ENCODE measurements at regions not wholly inside any gene's neighbourhood (a gene's known extent, or its start where the extent isn't known, plus 50 kb on each side); places are given as distances from the start of the nearest gene placed in this dataset.

DNA sequence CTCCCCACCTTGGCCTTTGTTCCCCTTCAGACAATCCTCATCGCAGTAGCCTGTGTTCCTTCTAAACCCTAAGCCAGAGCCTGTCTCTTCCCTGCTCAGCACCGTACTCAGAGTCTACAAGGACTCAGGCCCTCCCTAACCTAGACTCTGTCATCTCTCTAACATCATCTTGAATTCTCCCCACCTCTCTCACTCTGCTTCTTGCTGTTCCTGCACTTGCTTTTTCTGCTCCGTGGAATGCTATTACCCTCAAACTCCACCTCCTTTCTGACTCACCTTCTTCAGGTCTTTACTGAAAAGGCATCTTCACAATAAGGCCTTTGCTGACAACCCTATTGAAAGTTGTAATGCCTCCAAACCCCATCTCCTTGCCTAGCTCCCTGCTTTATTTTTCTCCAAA, 141.0 kb downstream of the DKK1 start:
- Histone ChIP-seq H3K27me3 (no peaks in the 10 kb centered on the region), H3K9me3 (no peaks in the 10 kb centered on the region), H3K36me3 (no peaks in the 10 kb centered on the region), H3K4me3 (no peak overlapping the region), H3K4me1 (no peaks in the 10 kb centered on the region), H3K27ac (no peak overlapping the region)
- intact Hi-C loops (cut with DNase I; ENCODE audit: low total_unique reads) = no loop called here
- no peak for TF ChIP-seq POLR2A (IDR thresholded peaks at IDR 0.05)
- TF ChIP-seq, protein P1, sequence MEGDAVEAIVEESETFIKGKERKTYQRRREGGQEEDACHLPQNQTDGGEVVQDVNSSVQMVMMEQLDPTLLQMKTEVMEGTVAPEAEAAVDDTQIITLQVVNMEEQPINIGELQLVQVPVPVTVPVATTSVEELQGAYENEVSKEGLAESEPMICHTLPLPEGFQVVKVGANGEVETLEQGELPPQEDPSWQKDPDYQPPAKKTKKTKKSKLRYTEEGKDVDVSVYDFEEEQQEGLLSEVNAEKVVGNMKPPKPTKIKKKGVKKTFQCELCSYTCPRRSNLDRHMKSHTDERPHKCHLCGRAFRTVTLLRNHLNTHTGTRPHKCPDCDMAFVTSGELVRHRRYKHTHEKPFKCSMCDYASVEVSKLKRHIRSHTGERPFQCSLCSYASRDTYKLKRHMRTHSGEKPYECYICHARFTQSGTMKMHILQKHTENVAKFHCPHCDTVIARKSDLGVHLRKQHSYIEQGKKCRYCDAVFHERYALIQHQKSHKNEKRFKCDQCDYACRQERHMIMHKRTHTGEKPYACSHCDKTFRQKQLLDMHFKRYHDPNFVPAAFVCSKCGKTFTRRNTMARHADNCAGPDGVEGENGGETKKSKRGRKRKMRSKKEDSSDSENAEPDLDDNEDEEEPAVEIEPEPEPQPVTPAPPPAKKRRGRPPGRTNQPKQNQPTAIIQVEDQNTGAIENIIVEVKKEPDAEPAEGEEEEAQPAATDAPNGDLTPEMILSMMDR (IDR thresholded peaks at IDR 0.05 in 4 of 5, conservative IDR thresholded peaks at IDR 0.05 in 1 of 5) = no peak
- no peak for ATAC-seq
- no peak for DNase-seq
- in situ Hi-C loops (cut with MboI; ENCODE audit: low sequenced_read_pairs in 4 of 4) = no loop called here

DNA sequence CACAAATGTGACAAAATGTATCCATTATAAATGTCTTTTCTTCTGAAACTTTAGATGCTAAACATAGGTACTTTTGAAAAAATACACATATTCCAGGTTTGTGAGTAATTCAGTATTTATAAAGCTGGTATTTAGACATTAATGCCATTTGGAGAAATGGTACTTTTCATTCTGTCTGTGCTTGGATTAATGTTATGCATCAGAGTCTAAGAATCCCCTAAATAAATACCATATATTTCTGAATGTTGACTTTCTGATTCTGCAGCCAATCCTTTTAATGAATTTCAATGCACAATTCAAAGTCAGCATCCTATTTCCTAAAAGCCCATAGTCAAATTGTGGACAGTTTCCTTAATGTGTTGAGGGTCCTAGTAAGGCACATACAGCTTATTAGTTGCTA, 145.0 kb downstream of the DKK1 start:
- intact Hi-C loops (cut with DNase I; ENCODE audit: low total_unique reads) = no loop called here
- in situ Hi-C loops (cut with MboI; ENCODE audit: low sequenced_read_pairs in 4 of 4) = no loop called here
- Histone ChIP-seq H3K4me3 (no peak overlapping the region), H3K36me3 (no peaks in the 10 kb centered on the region), H3K9me3 (no peaks in the 10 kb centered on the region), H3K27me3 (no peaks in the 10 kb centered on the region), H3K27ac (no peak overlapping the region), H3K4me1 (no peaks in the 10 kb centered on the region)
- ATAC-seq (no peak), DNase-seq (no peak)
- TF ChIP-seq, protein P1 (IDR thresholded peaks at IDR 0.05 in 4 of 5, conservative IDR thresholded peaks at IDR 0.05 in 1 of 5) = no peak
- TF ChIP-seq POLR2A (IDR thresholded peaks at IDR 0.05) = no peak

GRCh38 chr10:52463826-52464225, 149.7 kb downstream of the DKK1 start:
- Histone ChIP-seq H3K27ac (no peak overlapping the region), H3K4me1 (no peaks in the 10 kb centered on the region), H3K27me3 (no peaks in the 10 kb centered on the region), H3K4me3 (no peak overlapping the region), H3K36me3 (no peaks in the 10 kb centered on the region), H3K9me3 (no peaks in the 10 kb centered on the region)
- TF ChIP-seq, protein P1 (IDR thresholded peaks at IDR 0.05 in 4 of 5, conservative IDR thresholded peaks at IDR 0.05 in 1 of 5) = no peak
- no peak for TF ChIP-seq POLR2A (IDR thresholded peaks at IDR 0.05)
- ATAC-seq (no peak), DNase-seq (no peak)
- intact Hi-C loops (cut with DNase I; ENCODE audit: low total_unique reads) (no loop called here), in situ Hi-C loops (cut with MboI; ENCODE audit: low sequenced_read_pairs in 4 of 4) (no loop called here)

DNA sequence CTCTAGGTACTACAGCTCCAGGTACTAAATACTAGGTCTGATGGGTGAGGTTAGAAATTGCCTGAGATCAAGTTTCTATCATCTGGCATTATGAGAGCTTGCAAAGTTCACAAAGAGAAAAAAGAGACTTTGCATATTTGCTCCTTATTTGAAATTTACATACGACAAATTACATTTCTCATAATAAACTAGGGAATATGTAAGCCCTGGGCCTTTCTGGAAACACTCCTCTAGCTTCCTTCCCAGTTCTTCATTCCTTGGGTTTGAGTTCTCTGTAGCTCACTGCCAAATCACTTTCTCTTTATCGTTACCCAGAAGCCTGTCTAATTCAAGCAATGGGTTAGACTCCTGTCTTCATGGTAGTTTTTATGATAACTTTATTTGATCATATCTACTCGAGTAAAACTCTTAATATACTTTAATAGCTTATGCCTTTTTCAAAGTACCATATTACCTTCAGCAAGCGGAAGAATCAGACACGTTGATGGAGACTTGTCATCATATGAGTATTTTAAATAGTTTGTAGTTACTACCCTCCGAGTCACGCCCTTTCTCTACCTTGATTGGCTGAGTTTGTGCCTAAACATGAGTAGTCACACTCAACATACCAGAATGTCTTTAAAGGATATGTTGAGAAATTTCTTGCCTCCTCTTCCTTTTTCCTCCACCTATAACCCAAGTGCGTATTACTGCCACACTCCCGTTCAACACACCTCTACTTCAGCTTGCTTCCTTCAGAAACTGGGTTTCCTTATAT, 150.5 kb downstream of the DKK1 start:
- intact Hi-C loops (cut with DNase I; ENCODE audit: low total_unique reads) = no loop called here
- Histone ChIP-seq H3K27me3 (no peaks in the 10 kb centered on the region), H3K4me3 (no peak overlapping the region), H3K4me1 (no peaks in the 10 kb centered on the region), H3K27ac (no peak overlapping the region), H3K9me3 (no peaks in the 10 kb centered on the region), H3K36me3 (no peaks in the 10 kb centered on the region)
- TF ChIP-seq POLR2A (IDR thresholded peaks at IDR 0.05) = no peak
- TF ChIP-seq, protein P1 (IDR thresholded peaks at IDR 0.05 in 4 of 5, conservative IDR thresholded peaks at IDR 0.05 in 1 of 5) = no peak
- in situ Hi-C loops (cut with MboI; ENCODE audit: low sequenced_read_pairs in 4 of 4) = no loop called here
- DNase-seq (no peak), ATAC-seq (no peak)

DNA sequence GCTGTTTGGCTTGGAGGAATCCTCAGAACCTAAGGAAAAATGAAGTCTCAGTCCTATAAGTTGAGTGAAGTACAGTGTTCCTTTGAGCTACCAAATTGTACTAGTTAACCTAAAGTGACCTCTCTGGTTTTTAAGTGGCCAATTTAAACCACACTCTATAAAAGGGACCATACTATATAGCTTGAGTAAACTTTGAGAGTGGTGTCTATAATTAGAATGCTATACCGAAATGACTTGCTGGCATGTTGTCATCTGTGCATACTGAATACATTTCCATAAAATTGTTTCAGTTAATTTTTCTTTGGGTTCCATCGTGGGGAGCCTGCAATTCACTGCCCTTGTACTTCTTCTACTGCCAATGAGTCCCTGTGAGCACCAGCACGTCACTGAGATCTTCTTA, 151.1 kb downstream of the DKK1 start:
- in situ Hi-C loops (cut with MboI; ENCODE audit: low sequenced_read_pairs in 4 of 4) (no loop called here), intact Hi-C loops (cut with DNase I; ENCODE audit: low total_unique reads) (no loop called here)
- H3K9me3 ChIP-seq = no peaks in the 10 kb centered on the region
- H3K27me3 ChIP-seq = no peaks in the 10 kb centered on the region
- no peak overlapping the region for H3K27ac ChIP-seq
- H3K4me3 ChIP-seq = no peak overlapping the region
- no peaks in the 10 kb centered on the region for H3K4me1 ChIP-seq
- DNase-seq = no peak
- no peaks in the 10 kb centered on the region for H3K36me3 ChIP-seq
- TF ChIP-seq, protein P1 (IDR thresholded peaks at IDR 0.05 in 4 of 5, conservative IDR thresholded peaks at IDR 0.05 in 1 of 5) = no peak
- TF ChIP-seq POLR2A (IDR thresholded peaks at IDR 0.05) = no peak
- ATAC-seq = no peak
